Activated T-cell treated with anti-CD3 and anti-CD28 coated beads for 4 hours (primary cell): ENCODE measurements at regions not wholly inside any gene's neighbourhood (a gene's known extent, or its start where the extent isn't known, plus 50 kb on each side); places are given as distances from the start of the nearest gene placed in this dataset.

Experiments
- DNase-seq: peaks from one replicate; pipeline ENCODE4 v3.0.0-alpha.2; 2020

DNA sequence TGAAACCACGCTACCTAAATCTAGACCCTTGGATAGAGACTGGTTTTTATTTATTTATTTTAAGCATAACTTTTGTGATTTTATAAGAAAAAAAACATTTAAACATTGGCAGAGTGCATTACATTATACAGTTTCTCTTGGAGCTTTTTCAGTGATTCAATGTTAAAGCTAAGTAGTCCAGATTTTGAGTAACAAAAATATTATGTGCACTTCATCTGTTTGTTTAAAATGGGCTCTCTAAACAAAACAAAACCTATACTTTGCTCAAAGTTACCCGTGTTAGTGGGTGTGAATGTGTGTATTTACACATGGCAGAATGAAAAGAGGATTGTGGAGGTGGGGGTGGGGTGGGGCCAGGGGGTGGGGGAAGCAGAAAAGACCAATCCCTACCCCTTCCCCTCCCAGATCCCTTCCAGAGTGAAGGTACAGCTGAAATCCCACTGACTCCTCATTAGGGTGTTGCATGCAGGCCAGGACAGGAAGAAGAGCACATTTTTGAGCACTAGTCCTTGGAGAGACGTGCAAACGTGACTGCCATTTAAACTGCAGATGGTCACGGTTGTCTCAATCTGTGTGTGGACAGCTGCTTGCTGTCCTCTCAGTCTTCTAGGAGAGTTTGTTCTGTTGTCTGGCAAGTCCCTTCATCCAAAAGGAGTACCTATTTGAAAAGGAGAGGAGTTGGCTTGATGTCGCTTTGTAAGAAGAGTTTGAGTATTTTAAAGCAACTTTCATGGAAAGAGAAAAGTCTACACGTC lies 303.0 kb downstream of the ICOS start:
- no peak for DNase-seq

DNA sequence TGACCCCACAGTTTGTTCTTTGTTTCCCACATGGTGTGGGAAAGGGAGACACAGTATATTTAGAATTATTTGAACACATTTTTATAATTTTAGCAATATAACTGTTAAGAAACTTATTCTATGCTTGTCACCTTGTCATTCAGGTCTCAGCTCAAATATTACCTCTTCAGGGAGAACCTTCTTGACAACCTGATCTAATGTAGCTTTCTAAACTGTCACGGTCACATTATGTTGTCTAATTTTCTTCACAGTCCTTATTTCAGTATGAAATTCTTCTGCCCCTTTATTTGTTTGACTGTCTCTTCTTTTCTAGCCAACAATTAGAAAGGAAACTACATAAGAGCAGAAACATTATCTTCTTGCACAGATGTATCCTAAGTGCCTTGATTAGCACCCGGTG lies 304.3 kb upstream of the PARD3B start:
- DNase-seq: no peak

DNA sequence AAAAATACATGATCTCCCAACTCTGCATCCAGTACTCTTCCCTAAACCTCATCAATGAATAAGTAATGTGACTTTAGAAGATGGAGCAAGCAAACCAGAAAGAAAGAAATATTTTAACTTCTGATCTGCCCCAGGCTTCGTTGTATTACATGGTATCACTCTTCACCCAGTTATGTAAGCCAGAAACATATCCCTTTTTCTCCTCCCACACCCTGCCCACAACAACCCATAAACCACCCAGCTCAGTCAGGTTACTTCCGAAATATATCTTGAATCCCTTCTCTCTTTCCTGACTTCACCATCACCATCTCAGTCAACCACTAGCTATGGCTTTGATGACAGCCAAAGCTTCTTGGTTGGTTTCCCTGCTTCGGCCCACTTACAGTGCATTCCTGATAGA lies 295.8 kb upstream of the PARD3B start:
- no peak for DNase-seq

DNA sequence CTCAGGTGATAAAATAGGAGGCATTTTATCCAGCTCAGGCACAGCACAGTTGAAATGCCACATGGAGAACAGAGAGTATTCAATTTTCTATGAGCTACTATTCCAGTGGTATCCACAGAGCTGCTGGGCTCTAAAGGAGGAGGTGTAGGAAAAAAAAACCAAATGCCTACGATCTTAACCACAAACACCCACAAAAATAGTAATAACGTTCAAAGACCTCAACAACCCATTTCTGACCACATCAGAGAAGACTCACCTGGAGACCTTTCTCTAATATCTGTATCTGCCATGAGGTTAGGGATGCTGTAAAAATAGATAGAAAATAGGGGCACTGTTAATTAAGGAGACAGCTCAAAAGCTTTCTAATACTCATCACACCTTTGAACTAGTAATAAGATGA lies 294.6 kb upstream of the PARD3B start:
- no peak for DNase-seq

DNA sequence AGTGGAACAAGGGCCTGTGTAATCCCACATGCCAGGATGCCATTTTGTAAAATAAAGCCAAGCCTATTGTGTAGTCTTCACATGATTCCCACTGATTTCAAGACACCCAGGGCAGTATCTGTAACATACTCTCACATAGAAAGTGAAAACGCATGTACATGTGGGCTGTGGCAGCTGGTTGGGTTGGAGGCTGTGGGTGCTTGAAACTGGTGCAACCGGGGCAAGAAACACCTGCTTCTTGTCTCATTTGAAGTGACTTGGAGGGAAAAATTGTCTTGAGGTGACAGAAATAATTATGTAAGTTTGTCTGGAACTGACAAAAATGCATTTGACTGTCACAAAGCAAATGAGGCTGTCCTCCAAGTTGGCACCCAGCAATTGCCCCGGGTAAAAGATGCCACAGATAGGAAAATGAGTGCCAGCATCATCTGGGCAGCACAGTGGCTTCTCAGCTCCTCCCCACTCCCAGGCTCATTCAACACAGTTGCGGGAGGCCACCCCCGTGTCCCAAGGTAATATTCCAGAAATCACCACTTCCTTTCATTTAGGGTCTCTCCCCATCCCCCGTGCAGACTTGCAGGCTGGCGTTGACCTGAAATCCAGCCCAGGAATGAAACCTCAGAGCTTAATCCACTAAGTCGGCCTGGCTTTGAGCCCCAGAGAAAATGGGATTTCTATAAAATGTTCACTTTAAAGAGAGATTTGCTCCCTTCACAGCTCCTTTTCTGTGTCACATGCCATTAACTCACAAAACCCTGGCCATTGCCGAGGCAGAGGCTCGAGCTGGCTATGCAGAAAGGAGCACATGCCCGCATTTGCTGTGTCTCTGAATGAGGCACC lies 293.9 kb upstream of the PARD3B start:
- DNase-seq: no peak

DNA sequence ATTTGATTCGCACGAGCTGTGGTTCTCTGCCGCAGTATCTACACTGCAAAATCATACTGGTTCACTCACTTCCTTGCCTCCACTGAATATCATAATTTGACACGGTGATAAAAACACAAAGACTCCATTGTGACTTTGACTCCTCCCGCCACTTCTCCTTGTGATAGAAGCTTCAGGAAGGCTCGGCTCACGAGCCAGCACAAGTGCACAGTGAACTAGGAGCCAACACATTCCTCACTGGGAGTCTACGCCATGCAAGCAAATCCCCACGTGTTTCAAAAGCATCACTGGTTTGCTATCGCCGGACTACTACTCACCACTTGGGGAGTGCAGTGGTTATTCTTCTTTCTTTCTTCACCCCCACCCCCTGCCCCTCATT lies 293.3 kb upstream of the PARD3B start:
- DNase-seq: no peak

DNA sequence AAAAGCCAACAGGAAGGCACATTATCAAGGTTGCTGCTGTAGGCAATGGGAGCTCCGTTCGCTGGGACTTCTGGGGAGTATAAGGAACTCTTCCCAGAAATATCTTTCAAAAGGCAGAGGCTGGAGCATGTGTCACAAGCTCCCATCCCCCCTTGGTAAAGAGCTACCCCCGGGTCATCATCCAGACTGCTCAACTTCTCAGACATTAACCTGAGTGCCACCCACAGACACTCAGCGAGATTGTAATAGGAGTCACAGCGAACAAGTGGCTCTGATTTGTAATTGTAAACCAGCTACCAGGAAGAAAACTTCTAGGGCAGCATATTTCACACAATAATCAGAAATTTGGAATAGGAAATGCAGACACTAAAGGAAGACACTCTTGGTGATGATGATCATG lies 290.2 kb upstream of the PARD3B start:
- no peak for DNase-seq

DNA sequence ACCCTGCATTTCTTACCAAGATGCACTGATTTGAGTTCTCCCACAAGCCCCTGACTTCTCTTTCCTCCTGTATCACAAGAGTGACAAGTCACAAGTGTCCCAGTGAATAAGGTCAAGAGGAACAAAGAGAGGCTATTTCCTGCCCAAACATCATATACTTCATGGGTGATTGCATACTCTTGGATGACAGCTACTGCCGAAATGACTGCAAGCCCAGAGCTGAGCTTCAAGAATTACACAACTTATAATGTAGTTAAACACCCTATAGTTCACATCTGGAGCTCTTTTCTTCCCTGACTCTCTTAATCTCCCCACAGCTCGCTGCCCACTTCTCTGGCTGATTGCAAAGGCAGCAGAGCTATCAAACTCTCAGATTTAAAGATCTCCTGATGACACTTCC lies 289.7 kb upstream of the PARD3B start:
- no peak for DNase-seq

DNA sequence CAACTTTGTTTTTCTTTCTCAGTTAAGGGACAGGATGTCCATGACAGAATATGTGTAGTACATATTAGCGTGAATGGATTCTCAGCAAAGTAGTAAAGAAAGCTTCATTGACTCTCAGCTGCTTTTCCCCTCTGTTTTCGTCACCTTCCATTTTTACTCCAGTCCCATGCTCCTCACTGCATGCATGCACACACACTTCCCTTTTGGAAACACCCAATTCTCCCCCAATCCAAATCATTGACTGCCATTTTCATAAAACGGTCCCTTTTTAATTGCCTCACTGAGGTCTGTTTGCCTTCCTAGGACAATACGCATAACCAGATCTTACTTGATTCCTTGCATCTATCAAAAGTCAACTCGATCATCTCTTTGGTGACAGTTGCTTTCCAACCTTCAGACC lies 287.5 kb upstream of the PARD3B start:
- no peak for DNase-seq

DNA sequence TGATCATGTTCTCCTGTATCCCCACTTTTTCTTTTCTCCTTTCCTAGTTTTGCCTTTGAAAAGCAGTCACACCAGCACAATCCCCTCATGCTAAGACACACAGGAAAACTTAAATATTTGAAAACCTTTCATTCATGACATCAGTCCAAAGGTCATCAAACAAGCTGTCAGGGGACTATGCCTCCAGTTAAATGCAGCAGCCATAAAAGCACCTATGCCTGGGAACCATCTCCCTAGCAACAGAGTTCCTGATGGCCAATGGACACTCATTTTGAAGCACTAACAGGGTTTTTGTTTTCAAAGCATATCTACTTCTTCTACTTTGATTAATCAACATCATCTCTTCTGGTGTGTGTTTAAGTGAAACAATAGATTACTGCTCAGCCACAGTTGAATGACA lies 286.4 kb upstream of the PARD3B start:
- no peak for DNase-seq

DNA sequence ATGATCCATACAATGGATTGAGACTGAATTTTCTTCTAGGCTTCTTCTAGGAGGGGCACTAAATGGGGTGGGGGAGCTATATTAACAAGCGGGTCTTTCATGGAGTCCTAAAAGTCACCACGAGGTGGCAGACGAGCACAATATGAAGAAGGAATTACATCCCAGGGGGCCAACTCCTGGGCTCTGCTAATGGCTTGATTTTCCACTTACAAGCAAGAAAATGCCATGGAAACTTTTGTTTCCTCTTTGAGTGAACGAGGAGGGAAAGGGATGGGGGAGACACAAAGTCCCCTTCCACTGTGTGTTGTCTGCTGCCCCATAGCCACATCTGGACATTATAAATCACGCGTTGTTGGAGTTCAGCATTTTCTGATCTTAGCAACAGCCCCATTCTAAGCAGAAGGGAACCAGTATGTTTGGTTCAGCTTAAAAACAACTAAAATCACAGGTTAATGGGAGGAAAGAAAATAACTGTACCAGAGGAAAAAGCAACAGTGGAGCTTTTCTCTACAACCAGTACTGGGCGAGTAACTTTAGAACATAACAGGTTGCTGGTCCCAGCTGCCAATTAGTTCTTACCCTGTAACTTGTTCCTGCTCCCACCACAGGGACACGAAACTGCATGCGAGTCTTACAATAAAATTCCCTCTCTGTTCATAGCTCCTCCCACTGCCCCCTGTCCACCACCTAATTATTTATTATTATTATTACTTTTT lies 285.0 kb upstream of the PARD3B start:
- peak; percentile 2 for DNase-seq

DNA sequence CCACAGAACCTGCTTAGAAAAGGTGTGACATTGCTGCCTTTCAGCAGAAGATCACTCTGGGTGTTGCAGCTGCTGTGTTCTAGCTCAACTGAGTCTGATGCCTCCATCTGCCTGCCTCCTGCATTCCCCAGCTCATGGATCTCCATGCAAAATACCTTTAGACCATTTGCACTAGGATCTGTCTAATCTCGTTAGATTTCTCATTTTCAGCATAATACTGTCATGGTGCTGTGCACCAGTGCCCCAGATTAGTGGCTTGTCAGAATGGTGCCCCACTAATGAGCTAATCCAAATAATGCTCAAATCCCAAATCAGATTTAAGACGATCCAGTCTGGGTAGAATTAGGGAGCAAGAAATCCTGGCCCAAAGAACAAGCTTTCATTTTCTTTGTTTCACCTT lies 284.4 kb upstream of the PARD3B start:
- DNase-seq: no peak

DNA sequence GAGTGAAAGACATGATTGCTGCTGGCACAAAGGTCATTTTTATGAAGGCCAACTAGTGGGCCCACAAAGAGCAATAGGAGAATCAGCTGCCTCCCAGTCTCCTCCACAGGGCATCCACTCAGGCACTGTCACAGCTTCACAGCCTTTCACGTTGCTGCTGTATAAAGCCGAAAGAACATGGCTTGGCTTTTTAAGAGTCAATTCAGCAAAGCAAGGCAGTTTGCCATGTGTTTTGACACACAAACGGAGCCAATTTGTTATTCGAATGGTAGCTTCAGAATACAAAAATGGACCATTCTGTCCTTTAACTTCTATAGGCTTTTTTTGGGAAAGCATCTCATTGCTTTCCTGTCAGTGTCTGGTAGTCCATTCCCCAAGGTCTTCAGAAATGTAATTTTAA lies 283.4 kb upstream of the PARD3B start:
- DNase-seq: no peak

DNA sequence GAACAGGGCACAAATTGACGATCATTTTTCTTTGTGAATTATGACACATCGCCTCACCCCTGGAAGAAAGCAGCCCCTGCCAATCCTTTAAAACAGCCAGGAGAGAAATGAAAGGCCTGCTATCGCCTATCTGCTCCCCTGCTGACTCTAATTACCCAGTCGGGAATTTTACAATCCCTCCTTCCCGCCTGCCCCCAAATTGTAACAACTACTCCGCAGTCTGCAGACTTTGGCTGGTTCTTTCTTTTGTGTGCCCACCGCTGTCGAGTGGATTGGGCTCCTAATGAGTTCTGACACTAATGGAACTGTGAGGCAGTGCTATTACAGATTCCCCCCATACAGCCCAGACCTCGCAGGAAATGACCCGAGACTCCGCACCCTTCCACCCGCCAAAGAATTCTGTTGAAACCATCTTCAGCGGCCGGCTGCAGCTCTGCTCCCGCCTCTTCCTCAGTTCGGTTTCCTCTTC lies 281.2 kb upstream of the PARD3B start:
- DNase-seq: no peak

DNA sequence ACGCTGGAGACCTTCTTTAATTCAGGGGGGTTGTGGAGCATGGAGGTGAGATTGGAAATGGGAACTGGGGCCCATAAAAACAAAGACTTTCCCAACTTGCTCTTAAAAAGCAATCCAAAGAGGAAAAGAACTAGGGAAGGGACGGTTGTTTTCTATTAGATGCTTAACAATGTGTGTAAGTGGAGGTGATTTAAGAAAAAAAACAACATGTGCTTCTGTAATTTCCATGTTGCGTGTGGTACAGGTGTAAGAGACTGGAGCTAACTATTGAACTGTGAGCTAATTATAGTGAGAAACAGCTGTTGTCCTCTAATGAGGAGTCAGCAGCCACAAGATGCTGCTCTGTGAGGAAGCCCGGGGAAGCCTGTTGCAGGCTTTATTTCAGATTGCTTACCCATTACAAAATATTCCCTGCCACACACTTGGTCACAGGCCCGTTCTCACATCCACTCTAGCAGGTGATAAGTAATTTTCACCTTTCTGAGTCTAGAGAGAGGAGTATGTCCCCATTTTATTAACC lies 280.6 kb upstream of the PARD3B start:
- DNase-seq: no peak

DNA sequence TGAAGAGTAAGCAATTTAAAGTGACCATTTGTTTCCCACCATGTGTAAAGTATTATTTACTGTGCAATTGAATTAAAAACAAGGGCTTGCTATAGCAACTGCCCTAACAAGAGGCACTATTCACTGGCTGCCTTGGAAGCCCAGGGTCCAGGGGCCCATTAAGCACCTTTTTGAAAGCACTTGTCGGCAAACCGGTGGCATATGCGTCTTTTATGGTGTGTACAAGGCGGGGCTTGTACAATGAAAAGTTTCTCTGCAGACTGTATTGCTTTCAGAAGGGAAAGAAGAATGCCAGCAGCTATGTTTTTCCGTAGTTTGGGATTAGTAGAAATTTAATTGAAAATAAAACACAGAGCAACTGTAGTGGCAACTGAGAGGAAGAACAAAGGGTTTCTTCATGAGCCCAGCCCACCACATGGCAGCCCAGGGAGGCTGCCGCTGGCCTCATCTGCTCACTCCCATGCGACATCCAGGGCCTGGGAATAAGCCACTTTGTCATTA lies 279.5 kb upstream of the PARD3B start:
- no peak for DNase-seq

DNA sequence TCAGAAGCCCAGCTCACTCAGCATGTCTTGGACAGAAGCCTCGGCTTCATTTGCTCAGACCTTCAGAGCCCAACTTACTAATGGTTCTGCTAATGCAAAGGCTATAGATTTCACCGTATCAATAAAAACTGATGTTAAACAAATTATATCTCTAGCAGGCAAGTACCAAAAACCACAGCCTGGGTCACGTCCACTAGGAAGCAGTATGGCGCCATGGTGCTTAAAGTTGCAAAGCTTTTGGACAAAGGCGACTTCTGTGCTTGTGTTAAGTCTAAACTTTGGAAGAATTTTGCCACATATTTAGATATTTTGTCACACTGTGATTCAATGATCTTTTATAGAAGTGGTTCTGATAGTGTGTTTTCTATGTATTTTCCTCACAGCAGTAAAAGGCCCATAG lies 276.8 kb upstream of the PARD3B start:
- DNase-seq: no peak

DNA sequence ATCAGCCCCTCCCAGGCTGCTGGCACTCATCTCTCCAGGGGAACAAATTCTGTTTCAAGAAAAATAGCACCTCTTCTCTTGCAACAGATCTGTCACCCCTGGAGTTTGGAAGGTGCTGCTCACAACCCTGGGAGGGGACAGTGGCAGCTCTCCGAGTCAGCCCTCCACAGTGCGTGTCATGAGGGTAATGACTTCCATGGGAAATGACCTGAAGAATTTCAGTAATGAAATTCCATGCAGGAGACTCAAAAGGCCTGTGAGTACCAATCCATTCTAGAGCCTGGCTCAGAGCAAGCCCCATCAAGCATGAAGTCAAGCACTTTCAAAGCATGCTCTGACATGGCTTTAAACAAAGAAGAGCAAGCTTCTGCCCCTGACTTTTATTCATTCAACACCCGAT lies 276.3 kb upstream of the PARD3B start:
- no peak for DNase-seq

DNA sequence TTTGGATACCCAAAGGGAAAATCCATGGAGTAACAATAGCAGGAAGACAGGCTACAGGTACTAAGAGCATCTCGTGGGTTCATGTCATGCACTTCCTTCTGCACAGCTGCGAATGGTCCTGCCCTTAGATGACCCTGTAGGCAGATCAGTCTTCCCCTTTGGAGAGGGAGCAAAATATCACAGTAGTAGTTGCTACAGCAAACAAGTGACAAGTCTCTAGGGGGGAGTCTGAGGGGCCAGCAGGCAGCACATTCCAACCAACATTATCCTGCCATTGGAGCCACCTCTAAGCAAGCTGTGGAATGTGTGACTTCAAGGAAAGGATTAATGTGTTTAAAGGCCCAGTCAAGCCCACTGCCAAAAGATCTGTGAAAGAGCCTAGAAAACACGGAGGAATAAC lies 273.2 kb upstream of the PARD3B start:
- DNase-seq: no peak

DNA sequence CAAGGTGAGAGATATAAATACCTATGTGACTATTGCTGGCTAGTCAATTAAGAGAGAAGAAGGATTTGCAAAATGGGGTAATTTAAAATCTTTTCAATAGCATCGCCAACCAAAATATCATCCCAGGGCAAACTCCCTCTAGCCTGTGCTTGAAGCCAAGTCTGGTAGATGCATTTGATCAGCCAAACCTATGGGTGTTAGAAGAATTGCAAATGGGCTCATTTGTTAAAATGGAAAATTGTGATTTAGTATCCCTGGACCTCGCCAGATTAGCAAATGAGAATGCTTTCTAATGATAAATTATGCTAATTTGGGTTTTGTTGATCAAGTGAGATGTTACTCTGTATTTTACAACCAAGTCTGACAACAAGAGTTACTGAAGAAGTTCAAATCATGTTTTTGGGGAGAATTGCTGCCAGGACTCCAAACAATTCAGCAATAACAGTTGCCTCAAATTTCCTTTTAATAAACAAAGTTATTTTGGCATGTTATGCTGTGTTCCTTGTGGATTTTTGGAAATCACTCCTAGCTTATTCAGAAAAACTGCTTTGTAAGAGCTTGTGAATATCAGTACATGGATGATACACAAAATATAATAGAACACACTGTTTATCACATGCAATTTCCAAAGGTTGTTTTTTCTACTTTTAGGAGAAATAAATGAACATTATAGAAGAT lies 272.5 kb upstream of the PARD3B start:
- DNase-seq: no peak

DNA sequence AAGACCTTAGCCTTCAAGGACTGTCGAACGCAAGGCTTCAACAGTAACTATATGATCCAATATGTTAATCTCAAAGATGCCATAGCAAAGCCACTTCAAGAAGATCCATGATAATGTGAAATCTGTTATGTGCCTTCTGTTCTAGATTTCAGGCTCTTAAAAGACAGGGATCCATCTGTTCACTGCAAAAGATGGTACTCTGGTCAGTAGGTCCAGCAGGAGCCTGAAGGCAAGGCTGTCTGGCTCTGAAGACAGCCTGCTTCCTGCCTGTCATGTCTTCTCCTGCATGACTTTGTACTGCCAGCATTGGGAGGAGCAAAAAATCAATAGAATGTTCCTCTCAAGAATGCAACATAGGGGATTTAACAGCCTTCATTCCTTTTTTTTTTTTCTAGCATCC lies 270.8 kb upstream of the PARD3B start:
- DNase-seq: no peak

DNA sequence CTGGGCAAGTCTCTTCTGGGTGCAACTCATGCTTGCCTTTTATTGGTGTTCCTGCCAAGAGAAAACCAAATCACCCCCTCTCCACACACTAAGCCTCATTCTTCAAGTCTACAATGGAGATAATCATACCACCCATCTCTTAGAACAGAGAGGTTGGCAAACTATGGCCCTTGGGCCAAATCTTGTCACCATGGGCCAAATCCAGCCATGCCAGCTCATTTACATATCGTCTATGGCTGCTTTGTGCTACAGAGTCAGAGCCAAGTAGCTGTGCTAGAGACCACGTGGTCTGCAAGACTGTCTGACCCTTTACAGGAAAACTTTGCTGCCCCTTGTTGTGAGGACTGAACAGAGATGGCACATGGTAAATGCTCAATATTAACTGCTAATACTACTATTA lies 270.3 kb upstream of the PARD3B start:
- no peak for DNase-seq

DNA sequence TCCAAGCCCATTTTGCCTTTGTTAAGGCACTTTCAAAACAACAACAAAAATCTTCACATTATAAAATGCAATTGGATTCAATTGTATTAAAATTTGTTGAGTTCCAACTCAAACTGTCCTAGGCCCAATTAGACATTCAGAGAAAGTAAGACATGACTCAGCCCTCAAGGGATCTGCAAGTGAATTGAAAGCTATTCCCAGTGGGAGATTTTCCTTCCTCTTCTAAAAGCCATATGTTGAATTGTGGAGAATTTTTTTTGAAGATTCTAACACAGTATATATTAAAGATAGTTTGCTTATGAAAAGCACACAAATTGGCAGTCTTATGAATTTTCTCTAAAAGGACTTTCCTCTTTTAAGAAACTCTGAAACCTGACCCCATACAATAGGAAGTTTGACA lies 268.0 kb upstream of the PARD3B start:
- no peak for DNase-seq
